ENCODE measurements at regions not wholly inside any gene's neighbourhood (a gene's known extent, or its start where the extent isn't known, plus 50 kb on each side); places are given as distances from the start of the nearest gene placed in this dataset.

- Histone ChIP-seq H4K5ac (ENCODE audit: low read depth, low read length) (no peak overlapping the region), H2BK120ac (ENCODE audit: low read depth, low read length) (no peak overlapping the region), H2AK5ac (ENCODE audit: low read depth, low read length) (0 out of 2 replicates have a peak overlapping the region, but pooled peaks have one; percentile 37), H2AFZ (replicated peaks; ENCODE audit: low read length, poor library complexity) (no peak overlapping the region), H4K91ac (ENCODE audit: insufficient read depth, low read depth, low read length) (no peak overlapping the region), H3K4ac (ENCODE audit: low read depth, low read length) (no peak overlapping the region), H3K79me1 (ENCODE audit: low read depth in 1 of 2, low read length in 2 of 2) (no peaks in the 10 kb centered on the region), H2BK15ac (ENCODE audit: low read depth, low read length) (no peak overlapping the region), H3K27me3 (ENCODE audit: control insufficient read depth, insufficient read depth, low read length) (peaks cover 11% of the 10 kb centered on the region; the same call in 1 of the 2 replicates), H3K27ac (ENCODE audit: insufficient read depth, low read length) (peak overlapping the region; percentile 55; the same call in 1 of the 2 replicates), H2BK5ac (ENCODE audit: low read depth, low read length, poor library complexity, severe bottlenecking) (no peak overlapping the region), H2BK20ac (ENCODE audit: low read depth, low read length) (no peak overlapping the region), H3K9me1 (ENCODE audit: insufficient read depth, low read length) (no peaks in the 10 kb centered on the region; the same call in 1 of the 2 replicates), H3K4me2 (ENCODE audit: low read depth, low read length) (no peak overlapping the region), H2AK9ac (replicated peaks; ENCODE audit: low read depth, low read length, poor library complexity) (no peak overlapping the region), H3K4me1 (ENCODE audit: control insufficient read depth, insufficient read depth, low read length) (no peaks in the 10 kb centered on the region; the same call in 1 of the 2 replicates), H3K56ac (ENCODE audit: extremely low read depth, insufficient read depth, low read length) (no peak overlapping the region), H3K4me3 (ENCODE audit: insufficient read depth, low read depth, low read length) (no peak overlapping the region), H4K20me1 (ENCODE audit: insufficient read depth, low read length) (no peaks in the 10 kb centered on the region), H3K9me3 (ENCODE audit: control insufficient read depth, insufficient read depth, low read length) (no peaks in the 10 kb centered on the region), H3K9ac (ENCODE audit: low read depth, low read length) (no peak overlapping the region), H3K23ac (ENCODE audit: low read depth, low read length) (no peak overlapping the region), H3K36me3 (ENCODE audit: control insufficient read depth, insufficient read depth, low read length) (no peaks in the 10 kb centered on the region), H4K8ac (ENCODE audit: low read depth in 2 of 2, low read length in 2 of 2) (no peak overlapping the region), H3K18ac (ENCODE audit: low read depth, low read length) (no peak overlapping the region; the same call in 1 of the 2 replicates), H3K14ac (replicated peaks; ENCODE audit: low read depth, low read length) (no peak overlapping the region)
- ATAC-seq (ENCODE audit: low read depth) (no peak), DNase-seq (no peak)
- 65% methylated on average over 10 of the region's 17 CpGs; no CpG with 5 or more reads in 1 of the 2 experiments for WGBS, 2 experiments (ENCODE audit: extremely low coverage in 2 of 2, insufficient read length in 1 of 2)
- TF ChIP-seq RFX5 (IDR thresholded peaks at IDR 0.05; ENCODE audit: low read depth, low read length) (no peak), MXI1 (IDR thresholded peaks at IDR 0.05; ENCODE audit: borderline replicate concordance, low read depth, low read length) (no peak), RCOR1 (IDR thresholded peaks at IDR 0.05; ENCODE audit: insufficient replicate concordance, low read length) (no peak), SMC3 (IDR thresholded peaks at IDR 0.05; ENCODE audit: low read depth, low read length) (no peak), POLR2A (IDR thresholded peaks at IDR 0.05; ENCODE audit: low read depth, low read length) (no peak)
- dilution Hi-C loops (cut with HindIII; ENCODE audit: low sequenced_read_pairs, unreplicated experiment): no loop called here
- BruUV-seq (replicated peaks): no TSS peak
- CTCF ChIA-PET: no interaction called here
- POLR2A ChIA-PET (ENCODE audit: unreplicated experiment): no interaction called here
- in situ Hi-C loops (cut with MboI; ENCODE audit: low sequenced_read_pairs): no loop called here
- intact Hi-C loops (cut with micrococcal nuclease): no loop called here
These were observed 108.5 kb downstream of the GAS1 start for GRCh38 chr9:86838519-86839497.
